Gastroesophageal sphincter (tissue), 2 donors: ENCODE measurements at regions not wholly inside any gene's neighbourhood (a gene's known extent, or its start where the extent isn't known, plus 50 kb on each side); places are given as distances from the start of the nearest gene placed in this dataset.
"Not testable (repeated sequence)": the region's sequence is repeated elsewhere in the genome, so short reads cannot be mapped to it uniquely, and the experiment has no call there.

Experiments
- POLR2A ChIP-seq, 2 donors: fragments of 450-650 bp; IDR thresholded peaks; one replicate each; pipeline ENCODE4 v1.6.1; 2017; ENCODE audit warnings: antibody characterized with exemption in 2 of 2, mild to moderate bottlenecking in 2 of 2, moderate library complexity in 1 of 2
- POLR2AphosphoS5 ChIP-seq: sonication (generic); formaldehyde crosslinking; IDR thresholded peaks from one replicate; pipeline ENCODE4 v1.6.1; 2017; ENCODE audit warnings: antibody characterized with exemption

GRCh38 chr12:54117392-54117791, 63.8 kb downstream of the HOXC4 start:
- TF ChIP-seq POLR2A (IDR thresholded peaks at IDR 0.05); POLR2AphosphoS5: not testable (repeated sequence)
